ENCODE measurements at regions not wholly inside any gene's neighbourhood (a gene's known extent, or its start where the extent isn't known, plus 50 kb on each side); places are given as distances from the start of the nearest gene placed in this dataset.

GRCh38 chr5:152606776-152607364, 201.8 kb upstream of the NMUR2 start:
- TF ChIP-seq POLR2AphosphoS5 (IDR thresholded peaks at IDR 0.05; ENCODE audit: borderline replicate concordance, low read depth, low read length) (no peak), EZH2 (IDR thresholded peaks at IDR 0.05) (no peak), FOXP2 (optimal IDR thresholded peaks at IDR 0.05; ENCODE audit: control extremely low read depth, extremely low read length, insufficient read depth) (no peak)

Data from SK-N-MC (cell line).